ENCODE measurements at regions not wholly inside any gene's neighbourhood (a gene's known extent, or its start where the extent isn't known, plus 50 kb on each side); places are given as distances from the start of the nearest gene placed in this dataset.

- no peak for DNase-seq
Observed at GRCh38 chr13:26456650-26457049, 100.8 kb upstream of the WASF3 start.

- no peak for DNase-seq
Observed at GRCh38 chr13:26457212-26457611, 100.3 kb upstream of the WASF3 start.

- DNase-seq: no peak
Observed at GRCh38 chr13:26458196-26458749, 99.2 kb upstream of the WASF3 start.

DNA sequence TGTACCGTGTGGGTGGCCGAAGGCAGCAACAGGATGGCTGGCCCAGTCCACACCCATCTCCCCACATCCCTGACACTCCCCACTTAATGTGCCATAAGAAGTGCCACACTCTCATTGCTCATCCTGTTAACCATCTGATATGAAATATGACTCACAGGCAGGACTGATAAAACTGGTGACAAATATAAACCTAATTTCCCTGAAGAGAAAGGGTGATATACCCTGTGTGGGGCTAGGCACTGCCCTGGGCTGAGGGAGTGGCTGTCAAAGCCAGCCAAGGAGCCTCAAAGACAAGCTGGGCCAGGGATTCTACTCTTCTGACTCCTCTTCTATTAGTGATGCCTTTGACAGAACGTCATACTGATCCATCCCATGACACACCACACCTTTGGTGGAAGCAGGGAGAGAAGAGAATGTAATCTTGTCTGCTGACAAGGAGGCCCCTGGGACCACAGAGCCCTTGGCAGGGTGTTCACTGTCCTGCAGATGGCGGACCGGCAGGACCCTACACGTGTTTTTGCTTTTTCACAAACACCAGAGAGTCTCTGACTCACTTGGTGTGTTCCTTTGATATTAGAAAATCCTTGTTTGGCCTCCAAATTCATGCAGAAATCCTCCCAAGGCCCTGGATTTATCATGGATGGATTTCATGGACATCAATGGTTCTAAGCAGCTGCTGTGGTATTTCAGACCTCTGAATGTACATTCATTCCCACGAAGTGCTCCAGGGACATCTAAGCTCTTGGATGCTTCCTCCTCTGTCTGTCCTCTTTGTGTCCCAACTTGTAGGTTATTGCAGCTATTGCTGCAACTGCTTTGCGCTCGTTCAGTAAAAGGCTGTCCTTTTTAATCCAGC, 98.0 kb upstream of the WASF3 start:
- no peak for DNase-seq

- DNase-seq: no peak
Observed at GRCh38 chr13:26460648-26461047, 96.8 kb upstream of the WASF3 start.

DNA sequence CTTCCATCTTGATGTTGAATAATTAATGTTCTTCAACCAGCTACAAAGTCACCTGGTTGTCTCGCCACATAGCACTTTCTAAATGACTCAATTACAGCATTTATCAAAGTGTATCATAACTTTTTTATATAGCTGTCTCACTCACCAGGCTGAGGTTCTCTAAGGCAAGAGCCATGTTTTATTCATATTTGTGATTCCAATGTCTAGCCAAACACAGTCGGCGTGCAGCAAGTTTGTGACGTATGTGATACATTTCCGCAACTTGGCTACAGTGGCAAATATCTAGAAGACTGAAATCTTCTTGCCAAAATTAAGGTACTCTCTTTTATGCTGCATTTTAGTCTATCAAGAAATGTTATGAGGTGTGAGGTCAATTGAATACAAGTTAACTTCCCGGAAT, 94.2 kb upstream of the WASF3 start:
- no peak for DNase-seq

GRCh38 chr13:26463848-26464247, 93.6 kb upstream of the WASF3 start:
- no peak for DNase-seq

- no peak for DNase-seq
Observed at GRCh38 chr13:26465514-26465913, 92.0 kb upstream of the WASF3 start.

GRCh38 chr13:26465954-26466353, 91.5 kb upstream of the WASF3 start:
- no peak for DNase-seq

GRCh38 chr13:26468265-26468801, 89.2 kb upstream of the WASF3 start:
- no peak for DNase-seq

DNA sequence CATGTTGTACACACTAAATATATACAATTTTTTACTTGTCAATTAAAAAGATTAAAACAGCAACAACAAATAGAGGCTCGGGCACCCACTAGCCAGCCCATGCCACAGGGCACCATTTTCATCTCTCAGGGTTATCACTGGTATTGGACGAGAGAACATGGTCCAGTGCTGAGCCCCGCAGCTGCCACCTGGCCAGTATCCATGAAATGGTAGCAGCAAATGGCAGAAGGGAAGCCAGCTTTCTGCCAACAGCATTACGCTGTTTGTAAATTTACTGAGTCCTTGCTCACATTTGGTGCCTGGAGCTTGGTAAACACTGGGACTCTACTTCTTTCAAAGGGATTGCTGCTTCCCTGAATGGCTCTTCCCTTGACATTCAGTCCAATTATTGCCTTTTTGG, 87.9 kb upstream of the WASF3 start:
- no peak for DNase-seq

DNA sequence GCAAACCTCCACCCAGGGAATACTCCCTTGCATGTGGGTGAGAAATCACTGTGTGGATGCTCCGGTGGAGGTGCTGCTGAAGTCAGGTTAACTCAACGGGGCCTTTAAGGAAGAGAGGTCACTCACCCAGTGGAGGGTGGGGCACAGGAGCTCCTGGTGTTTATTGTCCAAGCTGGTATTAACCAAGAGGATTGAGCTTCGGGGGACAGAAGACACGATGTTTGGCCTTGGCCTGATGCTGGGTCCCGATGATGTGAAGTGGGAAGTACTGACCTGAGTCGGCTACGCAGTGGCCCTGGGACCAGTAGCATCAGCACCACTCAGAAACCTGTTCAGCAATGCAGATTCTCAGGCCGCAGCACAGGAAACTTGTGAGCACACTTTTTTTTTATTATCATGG, 85.7 kb upstream of the WASF3 start:
- no peak for DNase-seq

DNA sequence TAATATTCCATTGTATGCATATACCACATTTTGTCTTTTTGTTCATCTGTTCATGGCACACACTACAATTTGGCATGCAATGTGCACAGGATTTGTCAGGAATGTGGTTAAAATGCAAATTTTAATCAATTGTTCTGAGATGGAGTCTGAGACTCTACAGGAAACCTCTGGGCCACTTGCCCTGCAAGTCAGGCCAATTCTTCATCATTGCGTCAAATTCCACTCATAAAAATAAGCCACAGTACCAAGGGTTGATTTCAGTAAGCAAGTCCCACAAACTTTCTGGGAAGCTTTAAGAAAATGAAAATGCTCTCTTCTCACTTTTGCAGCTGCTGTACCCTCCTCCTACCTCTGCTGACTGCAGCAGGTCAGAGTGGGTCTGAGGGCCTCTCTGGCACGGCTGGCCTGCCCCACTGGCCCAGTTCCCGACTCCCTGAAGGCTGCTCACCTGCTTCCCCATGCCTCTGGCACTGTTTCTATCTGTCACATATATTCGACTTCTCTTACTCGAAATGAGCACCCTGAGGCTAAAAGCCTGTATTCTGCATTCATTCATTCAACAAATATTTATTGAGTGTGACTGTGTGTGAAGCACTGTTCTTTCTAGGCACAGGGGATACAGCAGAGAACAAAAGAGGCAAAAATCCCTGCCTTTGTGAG, 83.8 kb upstream of the WASF3 start:
- no peak for DNase-seq

GRCh38 chr13:26474286-26474685, 83.2 kb upstream of the WASF3 start:
- no peak for DNase-seq

DNA sequence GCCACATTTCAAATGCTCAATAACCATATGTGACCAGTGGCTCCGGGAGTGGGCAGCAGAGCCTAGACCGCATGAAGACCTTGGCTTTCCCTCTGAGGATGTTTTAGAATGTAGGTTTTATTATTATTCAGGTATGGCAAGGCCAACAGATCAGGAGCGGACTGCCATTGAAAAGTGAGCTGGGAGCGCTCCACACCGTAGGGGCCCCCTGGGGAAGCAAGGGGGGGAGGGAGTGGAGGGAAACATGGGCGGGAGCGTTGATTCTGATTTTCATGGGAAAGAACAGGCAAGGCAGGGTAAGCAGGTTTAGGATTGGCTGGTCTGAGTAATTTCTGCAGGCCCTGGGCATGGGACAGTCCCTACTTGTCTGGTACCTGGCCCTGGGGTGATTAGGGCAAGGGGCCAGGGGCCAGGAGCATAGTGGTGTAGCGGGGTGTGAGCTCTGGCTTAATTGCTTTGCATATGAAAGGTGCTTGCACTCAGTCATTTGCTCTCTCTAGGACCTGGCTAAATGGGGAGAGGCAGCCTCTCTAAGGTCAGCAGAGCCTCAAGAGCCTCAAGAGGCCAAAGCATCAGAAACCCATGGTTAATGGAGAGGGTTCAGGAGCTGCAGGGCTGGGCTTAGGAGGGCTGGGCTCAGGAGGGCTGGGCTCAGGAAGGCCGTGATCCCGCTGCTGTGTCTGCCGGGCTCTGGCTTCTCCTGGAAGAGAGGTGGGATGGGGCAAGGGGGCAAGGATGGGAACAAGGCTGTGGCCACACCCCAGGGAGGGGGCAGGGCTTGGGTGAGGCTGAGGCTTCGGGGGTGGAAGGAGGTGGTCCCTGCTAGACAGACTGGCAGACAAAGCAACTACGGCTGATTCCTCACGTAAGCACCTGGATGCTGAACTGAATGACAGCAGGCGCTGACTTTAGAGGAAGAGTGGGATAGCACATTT, 82.0 kb upstream of the WASF3 start:
- no peak for DNase-seq

- DNase-seq: no peak
Observed at GRCh38 chr13:26476111-26476781, 81.2 kb upstream of the WASF3 start.

DNA sequence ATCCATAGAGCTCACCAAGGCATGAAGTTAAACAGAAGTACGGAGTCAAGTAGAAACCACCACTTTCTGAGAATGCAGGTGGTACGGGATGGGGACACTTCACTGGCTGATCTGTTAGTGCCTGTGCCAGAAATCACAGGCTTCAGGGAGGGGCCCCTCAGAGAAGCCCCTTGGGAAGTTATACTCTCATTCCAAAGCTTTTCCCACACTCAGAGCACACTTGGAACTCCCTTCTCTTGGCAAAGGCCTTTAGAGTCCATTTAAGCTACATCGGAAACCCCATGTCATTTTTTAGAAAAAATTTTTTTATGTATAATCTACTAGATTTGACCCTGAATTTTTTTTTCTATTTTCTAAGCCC, 80.7 kb upstream of the WASF3 start:
- DNase-seq: no peak

DNA sequence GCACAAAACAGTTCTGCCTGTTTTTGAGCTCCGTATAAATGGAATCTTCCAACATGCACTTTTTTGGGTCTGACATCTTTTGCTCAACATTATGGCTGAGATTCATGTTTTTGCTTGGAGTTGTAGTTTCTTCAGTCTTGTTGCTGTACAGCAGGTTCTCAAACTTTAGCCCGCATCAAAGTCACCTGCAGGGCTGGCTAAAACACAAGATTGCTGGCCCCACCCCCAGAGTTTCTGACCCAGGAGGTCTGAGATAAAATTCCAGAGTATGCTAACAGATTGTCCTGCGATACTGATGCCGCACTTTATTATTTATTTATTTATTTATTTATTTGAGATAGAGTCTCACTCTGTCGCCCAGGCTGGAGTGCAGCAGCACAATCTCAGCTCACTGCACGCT, 79.8 kb upstream of the WASF3 start:
- DNase-seq: no peak

- DNase-seq: no peak
Observed at GRCh38 chr13:26480246-26480855, 77.1 kb upstream of the WASF3 start.

DNA sequence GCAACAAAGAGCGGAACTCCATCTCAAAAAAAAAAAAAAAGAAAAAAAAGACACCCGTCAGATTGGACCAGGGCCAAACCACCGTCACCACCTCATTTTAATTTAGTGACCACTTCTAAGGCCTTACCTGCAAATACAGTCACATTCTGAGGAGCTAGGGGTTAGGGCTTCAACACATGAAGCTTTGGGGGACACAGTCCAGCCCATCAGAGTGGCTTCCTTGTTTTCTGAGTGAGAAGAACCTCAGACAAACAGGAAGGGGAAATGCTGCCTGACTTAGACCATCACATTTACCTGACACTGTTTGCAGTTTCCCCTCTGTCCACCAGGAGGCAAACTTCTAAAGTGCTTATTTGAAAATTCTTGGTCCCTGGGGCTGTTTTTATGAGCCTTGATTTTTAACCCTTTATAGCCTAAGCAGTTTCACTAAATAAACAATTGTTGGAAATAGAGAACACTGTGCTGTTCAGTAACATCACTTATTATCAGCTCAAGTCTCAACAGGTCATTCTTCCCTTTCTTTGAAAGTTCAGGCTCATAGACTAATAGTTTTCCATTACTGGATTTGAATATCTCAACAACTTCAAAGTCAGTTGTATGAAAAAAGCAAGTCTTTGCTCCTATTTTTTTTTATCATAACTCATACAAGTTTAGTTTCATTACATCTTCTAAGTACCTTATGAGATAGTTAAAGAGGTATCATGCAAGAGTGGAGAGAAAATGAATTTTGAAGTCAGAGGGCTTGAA, 74.9 kb upstream of the WASF3 start:
- peak in 3 of 4 experiments; percentile 4 to 43 (median 18) for DNase-seq

DNA sequence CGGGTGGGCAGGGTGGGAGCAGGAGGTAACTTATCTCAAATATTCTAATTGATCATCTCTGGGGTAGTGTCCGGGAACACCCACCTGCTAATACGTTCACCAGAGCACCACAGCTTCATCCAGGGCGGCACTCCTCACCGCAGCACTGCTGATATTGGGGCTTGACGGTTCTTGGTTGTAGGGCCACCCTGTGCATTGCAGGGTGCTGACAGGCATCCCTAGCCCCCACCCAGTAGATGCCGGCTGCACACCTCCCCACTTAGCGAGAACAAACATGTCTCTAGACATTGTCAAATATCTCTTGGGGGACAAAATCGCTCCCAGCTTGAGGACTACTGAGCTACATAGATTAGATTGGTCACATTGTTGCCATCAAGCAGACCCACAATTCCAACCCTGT, 73.9 kb upstream of the WASF3 start:
- DNase-seq: no peak
